22Rv1 (cell line): ENCODE measurements at regions not wholly inside any gene's neighbourhood (a gene's known extent, or its start where the extent isn't known, plus 50 kb on each side); places are given as distances from the start of the nearest gene placed in this dataset.
"Not testable (repeated sequence)": the region's sequence is repeated elsewhere in the genome, so short reads cannot be mapped to it uniquely, and the experiment has no call there.

Experiments used
- H3K27ac ChIP-seq: fragments of 450-650 bp; 2 replicates; pipeline ENCODE4 v1.5.1; 2017
- ZFX ChIP-seq: fragments of 450-650 bp; IDR thresholded peaks from 2 replicates; pipeline ENCODE4 v1.6.1; 2017; ENCODE audit warnings: antibody characterized with exemption, borderline replicate concordance
- TF ChIP-seq, protein P1 (sequence below): fragments of 450-650 bp; IDR thresholded peaks from 2 replicates; pipeline ENCODE4 v1.5.1; 2017; ENCODE audit warnings: mild to moderate bottlenecking

DNA sequence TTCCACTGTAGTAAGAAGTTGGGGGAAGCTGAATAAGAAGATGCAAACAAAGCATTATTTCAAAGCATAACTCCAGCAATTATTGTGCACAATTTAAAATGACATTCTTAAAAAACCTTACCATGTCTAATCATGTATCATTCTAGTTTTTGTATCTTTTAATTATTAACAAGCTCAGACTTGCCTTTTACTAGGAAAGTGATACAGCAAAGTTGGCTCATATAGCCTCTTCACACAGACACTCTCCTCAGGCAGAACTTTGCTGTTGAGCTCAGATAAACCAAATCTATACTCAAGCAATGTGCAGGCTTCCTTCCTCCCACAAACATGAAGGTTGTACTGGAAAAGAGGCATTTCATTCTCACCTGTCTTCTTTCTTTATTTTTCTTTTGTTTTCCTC lies 358.7 kb upstream of the EMCN start:
- H3K27ac ChIP-seq: no peak overlapping the region
- TF ChIP-seq ZFX: no peak
- TF ChIP-seq, protein P1, sequence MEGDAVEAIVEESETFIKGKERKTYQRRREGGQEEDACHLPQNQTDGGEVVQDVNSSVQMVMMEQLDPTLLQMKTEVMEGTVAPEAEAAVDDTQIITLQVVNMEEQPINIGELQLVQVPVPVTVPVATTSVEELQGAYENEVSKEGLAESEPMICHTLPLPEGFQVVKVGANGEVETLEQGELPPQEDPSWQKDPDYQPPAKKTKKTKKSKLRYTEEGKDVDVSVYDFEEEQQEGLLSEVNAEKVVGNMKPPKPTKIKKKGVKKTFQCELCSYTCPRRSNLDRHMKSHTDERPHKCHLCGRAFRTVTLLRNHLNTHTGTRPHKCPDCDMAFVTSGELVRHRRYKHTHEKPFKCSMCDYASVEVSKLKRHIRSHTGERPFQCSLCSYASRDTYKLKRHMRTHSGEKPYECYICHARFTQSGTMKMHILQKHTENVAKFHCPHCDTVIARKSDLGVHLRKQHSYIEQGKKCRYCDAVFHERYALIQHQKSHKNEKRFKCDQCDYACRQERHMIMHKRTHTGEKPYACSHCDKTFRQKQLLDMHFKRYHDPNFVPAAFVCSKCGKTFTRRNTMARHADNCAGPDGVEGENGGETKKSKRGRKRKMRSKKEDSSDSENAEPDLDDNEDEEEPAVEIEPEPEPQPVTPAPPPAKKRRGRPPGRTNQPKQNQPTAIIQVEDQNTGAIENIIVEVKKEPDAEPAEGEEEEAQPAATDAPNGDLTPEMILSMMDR: no peak

DNA sequence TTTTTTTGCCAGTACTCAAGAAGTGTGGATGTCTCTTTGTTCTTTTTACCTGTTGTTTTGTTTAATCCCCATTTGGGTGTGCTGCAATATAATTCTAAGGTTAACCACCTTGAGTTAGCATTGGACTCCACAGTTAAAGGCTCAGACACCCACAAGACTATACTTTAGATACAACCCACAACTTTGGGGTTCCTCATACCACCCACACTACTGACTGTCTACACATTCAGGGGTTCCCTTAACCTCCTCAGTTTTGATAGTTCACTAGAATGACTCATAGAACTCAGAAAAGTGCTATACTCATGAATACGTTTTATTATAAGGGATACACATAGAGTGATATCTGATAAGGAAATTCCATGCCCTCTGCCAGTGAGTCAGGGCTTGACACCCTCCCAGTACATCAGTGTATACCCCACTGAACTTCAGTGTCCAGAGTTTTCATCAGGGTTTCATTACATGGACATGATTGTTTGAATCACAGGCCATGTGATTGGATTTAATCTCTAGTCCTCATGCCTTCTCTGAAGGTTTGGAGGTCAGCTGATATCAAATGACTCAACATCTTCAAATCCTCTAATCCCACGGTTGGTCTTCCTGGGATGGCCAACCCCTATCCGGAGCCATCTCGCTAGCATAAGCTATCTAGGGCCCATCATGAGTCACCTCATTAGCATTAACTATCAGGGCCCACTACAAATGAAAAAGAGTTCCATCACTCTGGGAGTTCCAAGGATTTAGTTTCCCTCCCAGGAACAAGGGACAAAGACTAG lies 357.7 kb upstream of the EMCN start:
- no peak overlapping the region for H3K27ac ChIP-seq
- TF ChIP-seq ZFX: no peak

- TF ChIP-seq ZFX: no peak
- TF ChIP-seq, protein P1: no peak
- H3K27ac ChIP-seq: no peak overlapping the region
Observed at GRCh38 chr4:100872811-100873210, 355.0 kb upstream of the EMCN start.

DNA sequence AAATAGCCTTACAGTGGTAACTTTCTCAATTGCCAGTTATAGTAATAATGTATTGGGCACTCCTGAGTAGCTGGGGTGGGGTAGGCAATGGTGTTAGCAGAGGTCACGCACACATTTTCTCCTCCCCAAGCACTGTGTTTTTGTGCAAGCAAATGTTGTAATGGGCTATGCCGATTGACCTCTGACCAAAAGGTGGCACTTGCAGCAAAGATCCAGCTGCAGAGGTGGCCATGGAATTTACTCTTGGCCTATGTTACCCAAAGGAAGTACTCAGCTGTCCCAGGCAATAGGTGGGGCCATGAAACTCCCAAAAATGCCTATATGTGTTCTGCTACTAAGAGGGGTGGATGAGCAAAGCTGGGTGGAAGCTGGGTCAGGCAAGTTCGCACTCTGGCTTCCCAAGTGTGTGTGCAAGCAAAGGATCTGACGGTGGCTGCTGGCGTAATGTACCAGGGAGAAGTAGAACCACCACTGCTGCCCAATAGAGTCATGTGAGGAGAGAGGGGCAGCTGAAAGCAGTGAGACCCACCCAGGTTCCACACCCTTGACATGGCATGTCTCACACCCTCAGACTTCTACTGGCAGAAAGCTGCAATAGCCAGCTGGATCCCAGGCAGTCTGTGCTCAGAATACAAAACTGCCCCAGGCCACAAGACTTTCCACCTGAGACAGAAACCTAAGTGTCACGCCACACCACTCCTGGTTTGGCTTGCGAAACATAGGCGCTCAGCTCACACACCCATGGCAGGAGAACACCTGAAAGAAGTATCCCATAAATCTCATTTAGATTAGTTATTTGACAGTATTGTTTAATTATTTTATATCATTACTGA lies 353.3 kb upstream of the EMCN start:
- H3K27ac ChIP-seq: no peak overlapping the region
- no peak for TF ChIP-seq ZFX
- TF ChIP-seq, protein P1: no peak

DNA sequence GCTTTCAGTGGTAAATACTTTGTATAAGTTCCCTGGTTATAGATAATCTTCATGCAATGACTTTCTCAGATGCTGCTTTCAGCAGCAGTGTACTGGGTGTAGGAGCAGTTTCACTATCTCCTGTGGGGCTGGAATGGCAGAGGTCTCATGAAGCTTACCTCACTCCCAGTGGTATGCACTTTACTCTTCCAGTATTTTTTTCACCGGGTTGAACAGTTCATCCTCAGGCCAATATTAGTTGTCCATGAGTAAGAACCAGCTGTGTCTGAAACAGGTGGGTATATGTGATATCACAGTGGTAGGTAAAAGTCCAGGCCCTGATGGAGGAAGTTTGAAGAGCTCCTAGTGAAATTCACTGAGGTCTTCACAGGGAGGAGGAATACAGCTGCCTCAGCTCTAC lies 351.5 kb upstream of the EMCN start:
- no peak for TF ChIP-seq ZFX
- TF ChIP-seq, protein P1: no peak
- no peak overlapping the region for H3K27ac ChIP-seq

DNA sequence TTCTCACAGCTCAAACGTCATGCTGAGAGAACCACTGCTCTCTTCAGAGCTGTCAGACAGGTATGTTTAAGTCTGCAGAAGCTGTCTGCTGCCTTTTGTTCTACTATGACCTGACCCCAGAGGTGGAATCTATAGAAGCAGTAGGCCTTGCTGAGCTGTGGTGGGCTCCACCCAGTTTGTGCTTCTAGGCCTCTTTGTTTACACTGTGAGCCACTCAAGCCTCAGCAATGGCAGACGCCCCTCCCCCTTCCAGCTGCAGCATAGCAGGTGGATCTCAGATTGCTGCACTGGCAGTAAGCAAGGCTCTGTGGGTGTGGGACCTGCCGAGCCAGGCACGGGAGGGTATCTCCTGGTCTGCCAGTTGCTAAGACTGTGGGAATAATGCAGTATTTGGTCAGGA lies 350.5 kb upstream of the EMCN start:
- H3K27ac ChIP-seq: not testable (repeated sequence)

DNA sequence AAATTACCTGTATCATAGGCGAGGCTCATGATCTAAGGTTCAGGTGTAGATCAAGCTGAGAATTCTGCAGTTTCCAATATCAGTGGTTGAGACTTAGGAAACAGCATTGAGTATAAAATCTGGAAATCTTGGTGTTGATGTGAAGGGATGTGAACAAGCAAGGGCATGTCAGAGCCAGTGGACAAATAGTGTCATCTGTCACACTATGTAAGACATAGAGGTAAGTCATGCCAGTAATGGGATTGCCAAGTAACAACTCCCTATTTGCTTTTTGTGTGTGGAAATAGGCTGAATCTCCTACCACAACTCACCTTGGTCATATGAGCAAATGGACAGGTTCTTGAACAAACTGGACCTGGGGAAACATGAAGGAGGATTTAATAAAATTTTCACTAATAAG lies 334.5 kb upstream of the EMCN start:
- TF ChIP-seq, protein P1: no peak
- TF ChIP-seq ZFX: no peak
- no peak overlapping the region for H3K27ac ChIP-seq

DNA sequence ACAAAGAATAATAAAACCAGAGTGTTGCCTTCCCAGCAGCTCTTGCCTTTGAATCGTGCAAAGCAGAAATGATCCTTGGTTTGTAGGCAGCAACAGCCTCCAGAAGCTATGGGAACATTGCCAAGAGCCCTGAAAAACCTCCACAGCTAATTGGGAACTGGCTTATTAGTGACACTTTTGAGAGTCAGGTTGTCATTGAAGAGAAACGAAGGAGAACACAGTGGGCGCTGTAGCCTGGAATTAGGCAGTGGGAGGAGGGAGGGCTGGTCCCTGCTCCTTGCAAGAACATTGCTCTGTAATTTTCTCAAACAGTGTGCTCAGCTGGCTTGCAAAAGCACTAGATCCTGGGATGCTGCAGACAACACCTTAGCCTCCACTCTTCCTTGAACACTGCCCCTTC lies 331.5 kb upstream of the EMCN start:
- H3K27ac ChIP-seq: no peak overlapping the region
- TF ChIP-seq ZFX: no peak
- TF ChIP-seq, protein P1: no peak
